Neural crest cell (in vitro differentiated cells): ENCODE measurements at regions not wholly inside any gene's neighbourhood (a gene's known extent, or its start where the extent isn't known, plus 50 kb on each side); places are given as distances from the start of the nearest gene placed in this dataset.
"Not testable (repeated sequence)": the region's sequence is repeated elsewhere in the genome, so short reads cannot be mapped to it uniquely, and the experiment has no call there.

Experiments used
- DNase-seq: peaks from one replicate; pipeline ENCODE4 v3.0.0; 2021; ENCODE audit warnings: low read depth, mixed read lengths, low spot score
- H3K27ac Mint-ChIP-seq: one replicate; pipeline ENCODE4 v1.8.0; 2021; ENCODE audit warnings: mild to moderate bottlenecking, mixed read lengths; ENCODE audit not compliant: unreplicated experiment
- H3K27me3 Mint-ChIP-seq: 2 replicates; pipeline ENCODE4 v1.8.0; 2021; ENCODE audit warnings: low read depth, mild to moderate bottlenecking, mixed read lengths
- H3K36me3 Mint-ChIP-seq: 2 replicates; pipeline ENCODE4 v1.8.0; 2021; ENCODE audit warnings: low read depth, mild to moderate bottlenecking, mixed read lengths
- H3K4me1 Mint-ChIP-seq: 2 replicates; pipeline ENCODE4 v1.8.0; 2021; ENCODE audit warnings: mixed read lengths
- H3K4me3 Mint-ChIP-seq: one replicate; pipeline ENCODE4 v1.8.0; 2021; ENCODE audit warnings: mild to moderate bottlenecking, mixed read lengths
- H3K9me3 Mint-ChIP-seq: 2 replicates; pipeline ENCODE4 v1.8.0; 2021; ENCODE audit warnings: mixed read lengths
- CTCF ChIP-seq: fragments of 200-600 bp; sonication (generic); conservative IDR thresholded peaks from 2 replicates; pipeline ENCODE4 v1.5.0; 2021; ENCODE audit warnings: antibody characterized with exemption, mild to moderate bottlenecking

GRCh38 chr4:188728359-188728758 lies 589.1 kb downstream of the TRIML1 start:
- H3K4me1 Mint-ChIP-seq: no peaks in the 10 kb centered on the region
- H3K27me3 Mint-ChIP-seq: no peaks in the 10 kb centered on the region
- no peak for TF ChIP-seq CTCF
- H3K27ac Mint-ChIP-seq: no peak overlapping the region
- peaks cover 4% of the 10 kb centered on the region for H3K36me3 Mint-ChIP-seq
- no peak for DNase-seq
- no peak overlapping the region for H3K4me3 Mint-ChIP-seq
- peaks cover 7% of the 10 kb centered on the region for H3K9me3 Mint-ChIP-seq

GRCh38 chr4:188732131-188732530 lies 592.9 kb downstream of the TRIML1 start:
- H3K36me3 Mint-ChIP-seq: peaks cover 4% of the 10 kb centered on the region
- no peaks in the 10 kb centered on the region for H3K4me1 Mint-ChIP-seq
- H3K27ac Mint-ChIP-seq: no peak overlapping the region
- no peak for DNase-seq
- no peaks in the 10 kb centered on the region for H3K27me3 Mint-ChIP-seq
- H3K4me3 Mint-ChIP-seq: no peak overlapping the region
- TF ChIP-seq CTCF: no peak
- peaks cover 9% of the 10 kb centered on the region for H3K9me3 Mint-ChIP-seq

- Mint-ChIP-seq H3K27ac (no peak overlapping the region), H3K9me3 (peaks cover 5% of the 10 kb centered on the region), H3K27me3 (no peaks in the 10 kb centered on the region), H3K36me3 (no peaks in the 10 kb centered on the region), H3K4me3 (no peak overlapping the region), H3K4me1 (no peaks in the 10 kb centered on the region)
- no peak for DNase-seq
- no peak for TF ChIP-seq CTCF
Observed at GRCh38 chr4:188735082-188735481, 595.8 kb downstream of the TRIML1 start.

DNA sequence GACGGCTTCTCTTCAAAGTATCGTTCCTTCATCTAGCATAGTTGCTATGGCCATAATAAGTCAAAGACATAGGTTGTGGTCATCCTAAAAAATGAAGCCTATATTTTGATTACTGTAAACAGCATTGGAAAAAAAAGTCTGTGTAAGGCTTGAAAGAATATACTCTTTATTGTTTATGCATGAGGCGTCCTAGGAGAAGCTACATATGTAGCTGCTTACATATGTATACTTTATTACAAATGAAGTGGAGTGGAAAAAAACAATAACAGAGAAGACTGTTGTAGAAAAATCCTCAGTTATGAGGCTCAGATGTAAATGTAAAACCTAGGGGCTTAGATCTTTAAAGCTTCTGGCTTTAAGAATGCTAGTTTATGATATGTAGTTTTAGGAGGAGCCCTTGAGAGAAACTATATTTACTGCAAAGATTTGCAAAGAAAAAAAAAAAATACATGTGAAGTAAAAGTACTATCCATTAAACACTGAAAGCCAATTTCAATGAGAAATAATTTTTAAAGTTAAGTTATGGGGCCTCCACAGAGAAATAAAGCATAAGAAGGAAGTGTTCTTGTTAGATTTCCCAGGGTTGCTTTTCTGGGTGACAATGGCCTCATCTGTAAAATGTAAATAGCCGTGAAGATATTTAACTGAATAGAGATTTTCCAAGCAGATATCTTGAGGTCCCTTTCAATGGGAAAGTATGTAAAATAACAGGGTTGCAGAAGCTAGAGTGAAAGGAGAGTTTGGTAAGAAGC lies 598.2 kb downstream of the TRIML1 start:
- H3K27me3 Mint-ChIP-seq: no peaks in the 10 kb centered on the region
- no peak overlapping the region for H3K27ac Mint-ChIP-seq
- TF ChIP-seq CTCF: no peak
- no peak for DNase-seq
- no peaks in the 10 kb centered on the region for H3K36me3 Mint-ChIP-seq
- H3K9me3 Mint-ChIP-seq: peaks cover 2% of the 10 kb centered on the region
- no peak overlapping the region for H3K4me3 Mint-ChIP-seq
- H3K4me1 Mint-ChIP-seq: no peaks in the 10 kb centered on the region

DNA sequence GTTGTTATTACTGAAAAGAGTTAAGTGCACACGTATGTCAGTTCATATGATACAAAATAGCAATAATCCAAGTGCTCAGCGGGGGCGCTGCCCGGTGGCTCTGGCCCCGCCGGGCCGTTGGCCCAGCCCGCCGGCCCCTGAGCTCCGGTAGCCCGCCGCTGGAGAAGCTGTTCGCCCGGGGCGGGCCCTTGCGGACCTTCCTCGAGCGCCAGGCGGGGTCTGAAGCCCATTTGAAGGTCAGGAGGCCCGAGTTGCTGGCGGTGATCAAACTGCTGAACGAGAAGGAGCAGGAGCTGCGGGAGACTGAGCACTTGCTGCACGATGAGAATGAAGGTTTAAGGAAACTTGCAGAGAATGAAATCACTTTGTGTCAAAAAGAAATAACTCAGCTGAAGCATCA lies 599.0 kb downstream of the TRIML1 start:
- not testable (repeated sequence) for H3K27ac Mint-ChIP-seq, H3K4me3 Mint-ChIP-seq, DNase-seq, H3K4me1 Mint-ChIP-seq, H3K9me3 Mint-ChIP-seq, H3K36me3 Mint-ChIP-seq, H3K27me3 Mint-ChIP-seq

- not testable (repeated sequence) for DNase-seq, H3K27ac Mint-ChIP-seq, H3K4me3 Mint-ChIP-seq, H3K9me3 Mint-ChIP-seq, H3K4me1 Mint-ChIP-seq, H3K27me3 Mint-ChIP-seq, H3K36me3 Mint-ChIP-seq
Observed at GRCh38 chr4:188740172-188740571, 600.9 kb downstream of the TRIML1 start.

DNA sequence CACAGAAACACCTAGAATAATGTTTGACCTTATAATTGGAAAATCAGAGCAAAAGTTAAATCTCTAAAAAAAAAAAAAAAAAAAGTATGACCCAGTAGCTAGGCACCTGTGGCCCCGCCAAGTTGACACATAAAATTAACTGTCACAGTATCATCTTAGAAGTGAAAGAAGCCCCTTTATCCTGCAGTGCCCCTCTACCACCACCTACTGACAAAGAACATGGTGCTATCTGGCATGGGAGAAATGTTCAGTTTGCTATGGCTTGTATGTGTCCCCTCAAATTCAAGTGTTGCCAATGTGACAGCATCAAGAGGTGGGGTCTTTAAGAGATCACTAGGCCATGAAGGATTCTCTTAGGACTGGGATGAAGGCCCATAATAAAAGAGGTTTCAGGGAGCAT lies 601.5 kb downstream of the TRIML1 start:
- not testable (repeated sequence) for H3K27ac Mint-ChIP-seq, H3K36me3 Mint-ChIP-seq, H3K4me1 Mint-ChIP-seq, H3K9me3 Mint-ChIP-seq, DNase-seq, H3K27me3 Mint-ChIP-seq, H3K4me3 Mint-ChIP-seq
